ENCODE measurements at regions not wholly inside any gene's neighbourhood (a gene's known extent, or its start where the extent isn't known, plus 50 kb on each side); places are given as distances from the start of the nearest gene placed in this dataset.

- TF ChIP-seq POLR2AphosphoS5 (IDR thresholded peaks at IDR 0.05): peak in 1 of 2 donors; percentile 19
- no peak for TF ChIP-seq CTCF (IDR thresholded peaks at IDR 0.05)
- TF ChIP-seq POLR2A (IDR thresholded peaks at IDR 0.05; ENCODE audit: low read depth): no peak
- no peak for TF ChIP-seq EP300 (IDR thresholded peaks at IDR 0.05)
These were observed 275.4 kb downstream of the SEC14L1 start for GRCh38 chr17:77416105-77416713.
